Parathyroid adenoma (tissue), 2 donors: ENCODE measurements at regions not wholly inside any gene's neighbourhood (a gene's known extent, or its start where the extent isn't known, plus 50 kb on each side); places are given as distances from the start of the nearest gene placed in this dataset.

Source experiments
- H2AFZ ChIP-seq: fragments of 300-600 bp; sonication (generic); one replicate; pipeline ENCODE4 v1.7.0; 2017; ENCODE audit warnings: antibody characterized with exemption, mild to moderate bottlenecking
- H3K27ac ChIP-seq: fragments of 300-600 bp; sonication (generic); one replicate; pipeline ENCODE4 v1.7.0; 2017
- H3K27me3 ChIP-seq: fragments of 300-600 bp; sonication (generic); one replicate; pipeline ENCODE4 v1.7.0; 2017; ENCODE audit warnings: low read length; ENCODE audit not compliant: control insufficient read depth, insufficient read depth
- H3K36me3 ChIP-seq: fragments of 300-600 bp; sonication (generic); one replicate; pipeline ENCODE4 v1.7.0; 2017; ENCODE audit warnings: low read length; ENCODE audit not compliant: control insufficient read depth, insufficient read depth
- H3K4me1 ChIP-seq: fragments of 300-600 bp; sonication (generic); one replicate; pipeline ENCODE4 v1.7.0; 2017; ENCODE audit warnings: control low read depth
- H3K4me2 ChIP-seq: fragments of 300-600 bp; sonication (generic); one replicate; pipeline ENCODE4 v1.7.0; 2017; ENCODE audit warnings: low read length
- H3K4me3 ChIP-seq: fragments of 300-600 bp; sonication (generic); one replicate; pipeline ENCODE4 v1.7.0; 2017; ENCODE audit warnings: low read depth, low read length
- H3K79me2 ChIP-seq: fragments of 300-600 bp; sonication (generic); one replicate; pipeline ENCODE4 v1.7.0; 2017; ENCODE audit warnings: control low read depth
- H3K9ac ChIP-seq: fragments of 300-600 bp; sonication (generic); one replicate; pipeline ENCODE4 v1.7.0; 2017; ENCODE audit warnings: mild to moderate bottlenecking
- H3K9me3 ChIP-seq: fragments of 300-600 bp; sonication (generic); one replicate; pipeline ENCODE4 v1.7.0; 2017; ENCODE audit warnings: low read length; ENCODE audit not compliant: control insufficient read depth
- CTCF ChIP-seq: fragments of 300-600 bp; sonication (generic); IDR thresholded peaks from one replicate; pipeline ENCODE4 v1.7.0; 2017; ENCODE audit warnings: antibody characterized with exemption, mild to moderate bottlenecking
- donor health status: primary hyperparathyroidism.

- TF ChIP-seq CTCF = no peak
- H3K4me3 ChIP-seq = no peak overlapping the region
- H3K36me3 ChIP-seq = no peaks in the 10 kb centered on the region
- no peaks in the 10 kb centered on the region for H3K79me2 ChIP-seq
- no peak overlapping the region for H3K4me2 ChIP-seq
- no peak overlapping the region for H3K9ac ChIP-seq
- H3K27me3 ChIP-seq = no peaks in the 10 kb centered on the region
- no peak overlapping the region for H2AFZ ChIP-seq
- no peaks in the 10 kb centered on the region for H3K4me1 ChIP-seq
- no peak overlapping the region for H3K27ac ChIP-seq
- H3K9me3 ChIP-seq = no peaks in the 10 kb centered on the region
Measured at GRCh38 chr6:165096868-165097267, 212.5 kb downstream of the C6orf118 start.

GRCh38 chr6:165096209-165096608, 213.2 kb downstream of the C6orf118 start:
- Histone ChIP-seq H2AFZ (no peak overlapping the region), H3K4me1 (no peaks in the 10 kb centered on the region), H3K4me3 (no peak overlapping the region), H3K27ac (no peak overlapping the region), H3K79me2 (no peaks in the 10 kb centered on the region), H3K4me2 (no peak overlapping the region), H3K9ac (no peak overlapping the region), H3K27me3 (no peaks in the 10 kb centered on the region), H3K36me3 (no peaks in the 10 kb centered on the region), H3K9me3 (no peaks in the 10 kb centered on the region)
- no peak for TF ChIP-seq CTCF

GRCh38 chr6:165092881-165093595, 216.4 kb downstream of the C6orf118 start:
- Histone ChIP-seq H3K27me3 (no peaks in the 10 kb centered on the region), H3K4me1 (no peaks in the 10 kb centered on the region), H2AFZ (no peak overlapping the region), H3K79me2 (no peaks in the 10 kb centered on the region), H3K27ac (no peak overlapping the region), H3K4me2 (no peak overlapping the region), H3K36me3 (no peaks in the 10 kb centered on the region), H3K9me3 (no peaks in the 10 kb centered on the region), H3K9ac (no peak overlapping the region), H3K4me3 (no peak overlapping the region)
- TF ChIP-seq CTCF = no peak

- Histone ChIP-seq H3K27me3 (no peaks in the 10 kb centered on the region), H3K27ac (no peak overlapping the region), H3K36me3 (no peaks in the 10 kb centered on the region), H3K4me1 (no peaks in the 10 kb centered on the region), H2AFZ (no peak overlapping the region), H3K9me3 (no peaks in the 10 kb centered on the region), H3K9ac (no peak overlapping the region), H3K4me2 (no peak overlapping the region), H3K79me2 (no peaks in the 10 kb centered on the region), H3K4me3 (no peak overlapping the region)
- no peak for TF ChIP-seq CTCF
Measured at GRCh38 chr6:165091121-165091785, 218.2 kb downstream of the C6orf118 start.

- H3K4me3 ChIP-seq = no peak overlapping the region
- no peaks in the 10 kb centered on the region for H3K9me3 ChIP-seq
- no peak overlapping the region for H2AFZ ChIP-seq
- H3K36me3 ChIP-seq = no peaks in the 10 kb centered on the region
- no peak overlapping the region for H3K4me2 ChIP-seq
- no peaks in the 10 kb centered on the region for H3K4me1 ChIP-seq
- H3K79me2 ChIP-seq = no peaks in the 10 kb centered on the region
- no peaks in the 10 kb centered on the region for H3K27me3 ChIP-seq
- TF ChIP-seq CTCF = no peak
- no peak overlapping the region for H3K27ac ChIP-seq
- no peak overlapping the region for H3K9ac ChIP-seq
Measured at GRCh38 chr6:165090242-165090641, 219.2 kb downstream of the C6orf118 start.
